CD4-positive, alpha-beta T cell treated with Interleukin-15 for 4 hours (primary cell): ENCODE measurements at regions not wholly inside any gene's neighbourhood (a gene's known extent, or its start where the extent isn't known, plus 50 kb on each side); places are given as distances from the start of the nearest gene placed in this dataset.
A peak's percentile ranks its signal among the peaks of the same experiment; 100 is the strongest.
"Not testable (repeated sequence)": the region's sequence is repeated elsewhere in the genome, so short reads cannot be mapped to it uniquely, and the experiment has no call there.

Experiments used
- DNase-seq: peaks from one replicate; pipeline ENCODE4 v3.0.0-alpha.2; 2020; ENCODE audit warnings: low spot score

DNA sequence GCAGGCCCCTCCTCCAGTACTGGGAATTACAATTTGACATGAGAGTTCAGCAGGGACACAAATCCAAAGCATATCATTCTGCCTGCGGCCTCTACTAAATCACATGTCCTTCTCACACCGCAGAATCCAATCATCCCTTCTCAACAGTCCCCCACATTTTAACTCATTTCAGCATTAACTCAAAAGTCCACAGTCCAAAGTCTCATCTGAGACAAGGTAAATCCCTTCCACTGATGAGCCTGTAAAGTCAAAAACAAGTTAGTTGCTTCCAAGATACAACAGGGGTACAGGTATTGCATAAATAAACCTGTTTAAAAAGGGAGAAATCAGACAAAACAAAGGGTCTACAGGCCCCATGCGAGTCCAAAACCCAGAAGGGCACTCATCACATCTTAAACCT is 64.0 kb downstream of the EBNA1BP2 start:
- DNase-seq, result no peak

DNA sequence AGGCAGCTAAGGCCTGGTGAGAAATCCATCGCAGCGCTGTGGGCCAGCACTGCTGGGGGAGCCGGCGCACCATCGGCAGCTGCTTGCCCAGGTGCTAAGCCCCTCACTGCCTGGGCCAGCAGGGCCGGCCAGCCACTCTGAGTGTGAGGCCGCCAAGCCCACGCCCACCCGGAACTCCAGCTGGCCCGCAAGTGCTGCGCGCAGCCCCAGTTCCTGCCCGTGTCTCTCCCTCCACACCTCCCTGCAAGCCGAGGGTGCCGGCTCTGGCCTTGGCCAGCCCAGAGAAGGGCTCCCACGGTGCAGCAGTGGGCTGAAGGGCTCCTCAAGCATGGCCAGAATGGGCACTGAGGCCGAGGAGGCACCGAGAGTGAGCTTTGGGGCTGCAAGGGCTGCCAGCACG is 64.4 kb downstream of the EBNA1BP2 start:
- no peak for DNase-seq

GRCh38 chr1:43104027-43104763 is 67.9 kb downstream of the EBNA1BP2 start:
- no peak for DNase-seq

GRCh38 chr1:43101061-43101460 is 71.0 kb downstream of the EBNA1BP2 start:
- no peak for DNase-seq

- DNase-seq, result no peak
These were observed 73.9 kb downstream of the EBNA1BP2 start for GRCh38 chr1:43098200-43098599.

GRCh38 chr1:43096528-43096927 is 75.6 kb downstream of the EBNA1BP2 start:
- DNase-seq, result not testable (repeated sequence)

DNA sequence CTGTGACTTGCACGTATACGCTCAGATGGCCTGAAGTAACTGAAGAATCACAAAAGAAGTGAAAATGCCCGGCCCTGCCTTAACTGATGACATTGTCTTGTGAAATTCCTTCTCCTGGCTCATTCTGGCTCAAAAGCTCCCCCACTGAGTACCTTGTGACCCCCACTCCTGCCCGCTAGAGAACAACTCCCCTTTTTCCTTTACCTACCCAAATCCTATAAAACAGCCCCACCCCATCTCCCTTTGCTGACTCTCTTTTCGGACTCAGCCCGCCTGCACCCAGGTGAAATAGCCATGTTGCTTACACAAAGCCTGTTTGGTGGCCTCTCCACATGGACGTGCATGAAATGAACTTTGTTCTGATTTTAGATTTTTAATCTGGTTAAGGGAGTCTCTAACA is 81.3 kb downstream of the EBNA1BP2 start:
- not testable (repeated sequence) for DNase-seq

DNA sequence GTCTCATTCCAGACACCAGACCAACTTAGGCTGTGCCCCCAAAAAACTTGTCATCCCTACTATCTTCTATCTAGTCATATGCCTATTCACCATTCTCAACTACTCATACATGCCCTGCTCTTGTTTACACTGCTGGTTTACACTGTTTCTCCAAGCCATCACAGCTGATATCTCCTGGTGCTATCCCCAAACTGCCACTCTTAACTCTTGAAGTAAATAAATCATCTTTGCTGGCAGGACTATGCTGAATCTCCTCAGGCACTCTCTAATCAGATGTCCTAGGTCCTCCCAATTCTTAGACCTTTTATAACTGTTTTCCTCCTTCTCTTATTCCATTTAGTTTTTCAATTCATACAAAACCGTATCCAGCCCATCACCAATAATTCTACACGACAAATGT is 81.9 kb downstream of the EBNA1BP2 start:
- not testable (repeated sequence) for DNase-seq

GRCh38 chr1:43083375-43083891 is 88.7 kb downstream of the EBNA1BP2 start:
- DNase-seq, result no peak

- DNase-seq, result no peak
These were observed 89.3 kb downstream of the EBNA1BP2 start for GRCh38 chr1:43082740-43083139.

DNA sequence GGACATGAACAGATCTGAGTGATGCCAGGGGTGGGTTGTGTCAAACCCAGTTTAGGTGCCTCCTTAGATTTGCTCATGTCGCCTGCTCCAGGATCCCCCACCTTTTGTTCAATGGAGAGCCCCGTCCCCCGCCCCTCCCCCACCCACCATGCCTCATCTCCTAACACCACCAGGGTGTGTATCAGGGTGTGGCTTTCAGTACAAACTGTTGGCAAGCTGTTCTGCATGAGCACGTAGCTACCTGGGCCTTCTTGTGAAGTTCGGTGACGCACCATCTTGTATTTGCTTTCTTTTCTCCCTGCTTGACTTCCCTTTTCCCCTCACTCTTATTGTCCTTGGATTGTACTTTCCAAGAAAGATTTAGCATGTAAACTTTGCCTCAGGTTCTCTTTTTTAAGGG is 94.8 kb downstream of the EBNA1BP2 start:
- DNase-seq, result no peak

DNA sequence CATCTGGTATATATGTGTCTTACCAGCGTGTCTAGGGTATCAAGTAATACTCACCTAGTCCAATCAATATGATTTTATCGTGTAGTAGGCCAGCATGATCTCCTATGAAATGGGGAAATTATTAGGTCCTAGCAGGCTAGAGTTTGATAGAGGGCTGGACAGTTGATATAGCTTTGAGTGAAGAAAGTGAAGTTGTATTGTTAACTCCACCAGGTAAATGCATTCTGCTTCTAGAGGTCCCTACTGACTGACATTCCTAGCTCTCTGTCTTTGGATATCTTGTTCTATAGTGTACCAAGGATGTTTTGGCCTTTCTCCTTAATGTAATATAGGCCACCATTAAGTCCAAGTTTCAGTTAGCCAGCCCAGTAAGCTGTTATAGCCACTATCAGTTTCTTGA is 97.4 kb downstream of the EBNA1BP2 start:
- no peak for DNase-seq

DNA sequence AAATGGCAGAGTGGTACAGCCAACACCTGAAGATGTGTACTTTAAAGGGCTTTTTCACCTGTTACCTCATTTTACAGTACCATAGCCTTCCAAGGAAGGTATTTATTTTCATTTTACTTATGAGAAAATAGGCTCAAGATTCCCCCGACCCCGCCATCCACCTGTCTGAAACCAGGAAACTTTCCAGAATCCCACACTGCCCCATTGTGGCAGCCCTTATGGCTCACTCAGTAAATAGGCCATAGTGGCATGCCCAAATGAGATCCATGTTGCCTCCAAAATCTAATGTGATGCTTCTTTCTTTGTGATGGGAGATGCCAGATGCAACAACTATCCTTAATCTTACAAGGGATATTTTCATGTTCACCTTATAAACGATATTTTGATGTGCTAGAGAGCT is 97.8 kb downstream of the EBNA1BP2 start:
- no peak for DNase-seq

DNA sequence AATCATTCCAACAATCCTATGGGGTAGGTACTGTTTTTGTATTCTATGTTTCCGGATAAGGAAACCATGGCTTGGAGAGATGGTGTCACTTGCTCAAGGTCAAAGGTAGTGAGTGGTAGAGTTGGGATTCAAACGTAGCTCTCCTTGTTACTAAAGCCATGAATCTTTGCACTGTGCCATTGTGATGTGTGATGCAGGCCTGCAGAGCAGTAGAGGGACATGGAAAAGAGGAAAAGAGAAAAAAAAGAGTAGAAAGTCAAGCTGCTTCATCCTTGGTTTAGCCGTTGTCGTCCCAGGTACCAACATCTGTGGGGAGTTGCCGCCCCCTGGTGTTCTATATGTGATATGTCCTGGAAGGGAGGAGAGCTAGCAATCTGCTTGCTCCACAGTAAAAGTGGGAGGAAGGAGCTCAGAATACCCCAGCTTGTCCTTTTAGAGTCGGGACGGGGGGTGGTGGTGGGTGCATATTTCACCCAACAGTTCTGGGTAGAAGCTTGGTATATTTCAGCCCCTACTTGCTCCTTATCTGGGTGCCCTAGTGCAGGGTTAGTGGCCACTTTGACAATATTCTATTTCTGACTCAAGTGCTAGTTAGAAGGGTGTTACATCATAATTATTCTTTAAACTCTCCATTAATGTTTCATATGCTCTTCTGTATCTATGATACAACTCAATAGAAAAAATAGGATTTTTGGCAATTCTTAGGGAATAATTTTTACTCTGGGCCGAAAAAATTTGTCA is 98.4 kb downstream of the EBNA1BP2 start:
- DNase-seq, result peak; percentile 81

DNA sequence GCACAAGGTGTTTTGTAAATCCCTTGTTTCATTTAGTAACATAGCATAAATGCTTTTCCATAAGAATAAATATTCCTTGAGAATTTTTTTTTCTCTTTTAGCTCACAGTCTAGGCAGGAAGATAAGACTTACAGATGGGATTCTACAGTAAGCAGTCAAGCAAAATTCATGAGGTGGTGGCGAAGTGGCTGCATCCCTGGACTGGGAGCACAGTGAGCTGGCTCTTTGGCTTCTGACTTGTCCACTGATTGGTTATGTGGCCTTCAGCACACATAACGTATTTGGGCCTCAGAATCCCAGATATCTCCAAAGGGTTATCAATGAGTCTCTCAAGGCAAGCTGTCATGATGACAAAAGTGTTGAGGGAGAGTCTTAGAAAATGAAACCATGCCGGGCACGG is 99.8 kb downstream of the EBNA1BP2 start:
- DNase-seq, result no peak

- no peak for DNase-seq
These were observed 100.8 kb downstream of the EBNA1BP2 start for GRCh38 chr1:43071241-43071640.

DNA sequence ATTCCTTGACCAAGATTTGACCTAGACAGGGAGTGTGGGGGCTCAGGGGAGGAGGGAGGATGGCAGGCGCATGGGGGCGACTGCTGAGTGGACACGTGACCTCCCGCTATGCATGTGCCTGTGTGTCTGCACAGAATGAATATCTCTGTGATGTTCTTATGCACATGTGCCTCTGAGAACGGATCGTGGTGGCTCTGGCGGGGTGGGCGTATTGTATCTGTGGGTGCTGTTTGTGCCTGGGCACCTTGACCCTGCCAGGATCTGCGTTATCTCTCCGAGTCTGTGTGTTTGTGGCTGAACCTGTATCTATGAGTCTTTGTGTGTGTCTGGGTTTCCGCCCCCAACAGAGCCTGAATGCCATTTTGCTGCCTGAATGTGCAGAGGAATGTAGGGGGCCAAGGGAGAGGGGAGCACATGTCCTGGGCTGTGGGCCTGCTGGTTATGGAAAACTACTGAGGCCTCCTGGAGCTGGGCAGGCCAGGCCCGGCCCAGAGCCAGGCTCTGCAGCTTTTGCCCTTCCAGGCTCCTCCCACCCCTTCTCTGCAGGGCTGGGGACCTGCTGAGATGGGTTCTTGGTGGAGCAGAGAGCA is 102.5 kb downstream of the EBNA1BP2 start:
- DNase-seq, result no peak

- no peak for DNase-seq
These were observed 103.2 kb downstream of the EBNA1BP2 start for GRCh38 chr1:43068911-43069310.

DNA sequence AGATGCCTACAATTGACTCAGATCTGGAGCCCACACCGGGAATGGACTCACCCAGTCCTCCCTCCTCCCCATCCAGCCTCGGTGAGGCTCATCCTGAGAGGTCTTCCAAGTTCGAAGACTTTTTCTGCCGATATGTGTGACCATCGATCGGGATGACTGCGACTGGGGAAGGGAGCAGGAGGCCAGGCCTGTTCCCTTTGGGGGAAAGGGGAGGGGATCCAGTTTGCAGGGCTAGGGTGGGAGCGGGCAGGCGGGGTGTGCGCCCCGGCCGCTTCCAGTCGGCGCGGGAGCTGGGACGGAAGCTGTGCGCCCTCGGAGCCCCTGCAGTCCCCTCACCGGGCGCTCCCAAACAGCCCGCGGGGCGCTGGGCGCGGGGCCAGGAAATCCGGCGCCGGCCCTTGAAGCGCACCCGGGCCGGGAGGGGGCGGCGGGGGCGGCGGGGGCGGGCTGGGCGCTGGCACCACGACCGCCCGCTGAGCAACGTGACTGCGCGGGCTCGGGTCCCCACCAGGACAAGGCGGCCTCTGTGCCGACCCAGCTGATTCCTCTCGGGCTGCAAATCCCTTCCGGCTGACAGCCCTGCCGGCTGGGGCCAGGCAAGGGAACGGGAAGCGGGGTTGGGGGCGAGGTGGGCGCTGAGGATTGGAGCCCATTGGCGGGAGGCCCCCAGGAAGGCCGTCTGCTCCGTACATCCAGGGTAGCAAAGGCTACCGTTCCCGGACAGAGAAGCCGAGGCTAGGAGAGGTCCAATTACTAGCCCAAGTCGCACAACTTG is 103.9 kb downstream of the EBNA1BP2 start:
- DNase-seq, result no peak

DNA sequence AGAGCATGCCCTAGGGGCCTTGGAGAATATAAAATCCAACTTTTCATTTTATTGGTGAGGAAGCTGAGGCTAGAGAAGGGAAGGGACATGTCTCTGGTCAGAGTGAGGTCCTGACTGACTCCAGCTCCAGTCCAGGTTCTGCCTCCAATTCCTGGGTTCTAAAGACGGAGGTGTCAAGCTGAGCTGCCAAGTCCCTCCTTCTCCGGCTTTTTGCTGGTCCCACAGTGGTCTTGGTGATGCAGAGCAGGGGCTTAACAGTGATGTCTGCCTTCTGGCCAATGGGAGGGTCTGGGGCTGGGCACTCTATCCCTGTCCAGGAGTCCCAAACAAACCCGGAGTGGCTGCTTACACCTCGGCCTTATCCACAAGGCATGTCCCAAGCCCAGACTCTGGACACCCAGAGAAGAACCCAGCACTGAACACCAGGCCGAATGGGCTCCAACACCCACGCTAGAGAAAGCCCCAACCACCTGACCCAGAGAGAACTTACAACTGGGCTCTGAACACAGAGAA is 104.8 kb downstream of the EBNA1BP2 start:
- DNase-seq, result no peak

- no peak for DNase-seq
These were observed 105.5 kb downstream of the EBNA1BP2 start for GRCh38 chr1:43066578-43066977.
